Fibroblast of skin of right biceps (primary cell): ENCODE measurements at regions not wholly inside any gene's neighbourhood (a gene's known extent, or its start where the extent isn't known, plus 50 kb on each side); places are given as distances from the start of the nearest gene placed in this dataset.

Experiments used
- DNase-seq: peaks from one replicate; pipeline ENCODE4 v3.0.0-alpha.2; 2013

DNA sequence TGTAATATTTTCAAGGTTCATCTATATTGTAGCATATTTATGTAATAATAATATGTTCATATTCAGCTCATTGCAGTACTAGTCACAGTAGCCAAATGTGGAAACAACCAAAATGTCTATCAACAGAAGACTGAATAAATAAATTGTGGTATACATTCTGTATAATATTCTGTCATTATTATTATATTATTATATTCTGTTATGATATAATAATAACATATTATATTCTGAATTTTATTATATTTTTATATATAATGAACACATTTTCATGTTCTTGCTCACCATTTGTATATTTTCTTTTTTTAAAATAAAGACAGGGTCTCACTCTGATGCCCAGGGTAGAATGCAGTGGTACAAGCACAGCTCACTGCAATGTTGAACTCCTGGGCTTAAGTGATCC lies 91.2 kb upstream of the STARD3NL start:
- DNase-seq, result no peak

DNA sequence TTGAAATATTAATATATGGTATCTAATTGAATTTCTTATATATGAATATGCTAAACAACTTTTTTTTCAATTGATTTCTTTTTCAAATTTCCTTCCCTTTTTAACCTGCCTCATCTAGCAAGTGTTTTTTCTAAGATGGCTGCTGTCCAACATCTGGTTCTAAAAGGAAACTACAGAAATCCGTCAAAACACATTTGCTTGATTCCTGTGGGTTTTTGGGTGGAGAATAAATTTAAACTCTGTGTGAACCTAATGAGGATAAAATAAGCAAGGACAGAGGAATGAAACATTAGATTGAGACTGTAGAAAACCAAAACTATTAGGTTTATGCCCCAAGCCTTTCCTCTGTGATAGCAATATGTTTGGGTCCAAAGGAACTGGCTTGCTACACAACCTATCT lies 75.5 kb upstream of the STARD3NL start:
- peak; percentile 28 for DNase-seq

DNA sequence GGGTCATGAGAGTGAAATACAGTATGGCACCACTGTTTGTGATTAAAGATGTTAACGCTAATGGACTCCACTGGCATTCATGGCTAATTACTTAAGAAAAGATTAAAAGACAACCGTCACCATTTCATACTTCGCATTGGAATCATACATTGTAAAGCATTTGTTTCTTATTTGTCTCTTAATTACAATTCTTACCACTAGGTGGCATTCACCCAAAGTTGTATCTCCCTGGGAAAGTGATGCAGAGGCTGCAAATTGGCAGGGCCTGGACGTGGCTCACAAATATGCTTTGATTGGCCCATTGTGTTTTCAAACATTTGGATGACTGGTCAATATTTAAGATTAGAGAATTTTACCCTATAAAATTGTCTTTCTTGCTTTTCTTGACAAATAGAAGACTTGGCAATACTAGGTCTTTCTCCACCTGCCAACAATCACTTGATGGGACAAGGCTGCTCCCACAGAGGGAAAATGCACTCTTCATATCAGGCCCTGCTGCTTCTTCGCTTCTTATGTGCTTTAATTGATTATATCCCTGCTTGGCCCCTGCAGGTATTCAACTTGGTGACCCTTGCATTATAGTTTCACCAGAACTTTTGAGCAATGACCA lies 72.1 kb upstream of the STARD3NL start:
- peak; percentile 38 for DNase-seq

DNA sequence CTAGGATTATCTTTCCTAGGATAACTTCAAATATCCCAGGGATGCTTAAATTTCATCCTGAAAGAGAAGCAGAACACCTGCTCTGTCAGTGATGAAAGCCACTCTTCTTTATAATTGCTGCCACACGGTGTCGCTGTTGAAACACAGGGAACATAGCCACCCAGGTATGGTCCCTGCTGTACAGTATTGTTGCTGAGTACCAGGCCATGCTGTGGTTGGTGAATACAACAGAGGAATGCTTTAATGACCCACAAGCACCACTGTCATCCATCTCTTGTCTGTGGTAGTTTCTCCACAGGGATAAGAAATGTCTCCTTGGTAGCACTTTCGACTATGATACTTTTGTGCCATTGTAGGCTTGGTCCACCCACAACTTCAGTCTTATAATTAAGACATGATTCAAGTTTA lies 70.6 kb upstream of the STARD3NL start:
- peak; percentile 44 for DNase-seq

DNA sequence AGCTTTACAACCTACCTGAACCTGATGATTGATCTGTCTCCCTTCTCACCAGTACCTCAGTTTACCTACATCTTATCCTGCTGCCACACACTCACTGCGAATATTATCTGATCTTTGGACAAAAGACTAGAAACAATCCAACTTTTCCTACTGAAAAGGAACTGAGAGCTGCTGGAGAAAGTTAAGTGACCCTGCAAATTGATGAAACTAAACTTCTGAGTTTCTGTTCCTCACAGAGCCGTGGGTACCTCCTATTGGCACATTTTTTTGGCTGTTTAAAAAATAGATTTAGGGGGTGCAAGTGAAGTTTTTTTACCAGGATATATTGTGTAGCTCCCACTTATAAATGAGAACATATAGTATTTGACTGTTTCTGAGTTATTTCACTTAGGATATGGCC lies 66.0 kb upstream of the STARD3NL start:
- no peak for DNase-seq

DNA sequence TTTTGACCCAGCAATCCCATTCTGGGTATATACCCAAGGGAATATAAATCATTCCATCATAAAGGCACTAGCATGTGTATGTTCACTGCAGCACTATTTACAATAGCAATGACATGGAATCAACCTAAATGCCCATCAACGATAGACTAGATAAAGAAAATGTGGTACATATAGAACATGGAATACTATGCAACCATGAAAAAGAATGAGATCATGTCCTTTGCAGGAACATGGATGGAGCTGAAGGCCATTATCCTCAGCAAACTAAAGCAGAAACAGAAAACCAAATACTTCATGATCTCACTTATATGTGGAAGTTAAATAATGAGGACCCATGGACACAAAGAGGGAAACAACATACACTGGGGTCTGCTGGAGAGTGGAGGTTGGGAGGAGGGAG lies 58.0 kb upstream of the STARD3NL start:
- DNase-seq, result no peak

DNA sequence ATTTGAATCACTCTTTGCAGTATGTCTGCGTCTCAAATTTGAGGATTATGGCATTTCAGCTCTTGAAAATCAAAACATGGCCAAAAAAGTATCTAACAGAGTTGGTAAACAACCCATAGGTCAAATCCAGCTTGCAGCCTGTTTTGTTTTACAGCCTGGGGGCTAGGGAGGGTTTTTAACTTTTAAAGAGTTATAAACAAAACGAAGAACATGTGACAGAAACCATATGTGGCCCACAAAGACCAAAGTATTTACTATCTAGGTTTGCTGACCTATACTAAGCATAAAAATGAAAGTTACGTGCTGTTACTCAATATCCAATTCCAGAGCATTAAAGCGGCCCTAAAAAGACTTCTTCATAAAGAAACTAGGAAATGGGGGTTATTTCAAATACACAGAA lies 55.5 kb upstream of the STARD3NL start:
- no peak for DNase-seq

DNA sequence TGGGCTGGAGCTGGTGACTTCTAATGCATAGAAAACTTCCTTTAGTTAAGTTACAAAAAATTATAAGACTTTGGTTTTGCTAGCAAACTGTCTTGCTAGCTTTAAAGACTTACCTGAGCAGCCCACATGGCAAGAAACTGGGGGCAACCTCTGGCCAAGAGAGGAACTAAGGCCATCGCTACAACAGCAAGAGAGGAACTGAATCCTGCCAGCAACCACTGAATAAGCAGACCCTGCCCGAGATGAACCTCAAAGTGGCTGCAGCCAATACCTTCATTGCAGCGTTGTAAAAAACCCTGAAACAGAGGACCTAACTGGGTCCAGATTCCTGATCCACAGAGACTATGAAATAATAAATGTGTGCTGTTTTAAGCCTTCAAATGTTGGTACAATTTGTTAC lies 54.6 kb upstream of the STARD3NL start:
- DNase-seq, result no peak

DNA sequence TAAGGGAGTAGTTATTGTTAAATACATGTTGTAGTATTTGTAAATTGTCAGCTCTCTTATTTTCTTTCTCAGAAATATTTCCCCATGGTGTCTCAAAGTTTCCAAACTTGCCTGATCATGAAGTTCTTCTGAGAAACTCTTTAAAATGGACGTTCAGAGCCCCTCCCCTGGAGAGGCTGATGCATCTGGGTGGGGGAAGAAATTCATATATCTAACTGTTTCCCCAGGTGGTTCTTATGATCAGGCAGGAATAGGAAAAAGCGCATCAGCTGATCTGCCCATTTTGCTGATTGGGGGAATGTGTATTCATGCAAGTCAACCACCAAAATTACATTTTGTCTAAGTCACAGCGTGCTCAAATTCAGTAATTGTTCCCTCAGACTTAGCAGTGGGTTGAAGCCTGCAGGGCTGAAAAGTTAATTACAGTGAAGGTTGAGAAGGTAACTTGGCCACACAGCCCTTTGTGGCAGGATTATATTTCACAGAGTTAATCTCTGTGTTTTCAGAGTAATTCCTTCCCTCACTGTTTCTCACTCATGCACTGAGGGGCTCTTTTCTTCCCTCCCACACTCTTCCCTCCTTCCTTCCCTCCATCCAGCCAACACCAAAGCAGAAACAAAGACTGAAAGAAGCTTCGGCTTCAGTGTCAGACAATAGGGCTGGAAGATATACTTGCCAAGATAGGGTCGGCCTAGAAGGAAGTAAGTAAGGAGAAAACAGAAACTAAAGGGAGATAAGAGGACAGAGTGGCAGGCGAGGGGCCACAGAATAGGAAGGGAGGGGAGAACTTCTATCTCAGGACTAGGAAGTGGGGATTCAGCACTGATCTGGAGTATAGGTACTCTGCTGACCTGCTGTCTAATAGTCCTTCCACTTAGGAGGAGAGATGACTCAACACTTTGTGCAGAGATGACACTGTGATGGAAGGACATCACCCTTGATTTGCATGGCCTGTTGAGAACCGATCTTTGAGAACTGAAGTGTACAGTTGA lies 50.5 kb upstream of the STARD3NL start:
- no peak for DNase-seq
